GM18502 (cell line): ENCODE measurements at regions not wholly inside any gene's neighbourhood (a gene's known extent, or its start where the extent isn't known, plus 50 kb on each side); places are given as distances from the start of the nearest gene placed in this dataset.

Experiments used
- ATAC-seq: cut with Tn5 transposase; IDR thresholded peaks from one replicate; pipeline ENCODE4 v1.9.1; 2021; ENCODE audit warnings: mild to moderate bottlenecking; ENCODE audit not compliant: unreplicated experiment, poor library complexity

- no peak for ATAC-seq
These were observed 647.0 kb upstream of the PCDH10 start for GRCh38 chr4:132502096-132502552.

- ATAC-seq = no peak
These were observed 644.7 kb upstream of the PCDH10 start for GRCh38 chr4:132504438-132504837.

GRCh38 chr4:132506568-132506967 lies 642.5 kb upstream of the PCDH10 start:
- ATAC-seq = no peak

GRCh38 chr4:132513491-132513890 lies 635.6 kb upstream of the PCDH10 start:
- no peak for ATAC-seq

- no peak for ATAC-seq
These were observed 622.4 kb upstream of the PCDH10 start for GRCh38 chr4:132526652-132527051.

- no peak for ATAC-seq
These were observed 621.3 kb upstream of the PCDH10 start for GRCh38 chr4:132527817-132528216.

GRCh38 chr4:132530861-132531260 lies 618.2 kb upstream of the PCDH10 start:
- ATAC-seq = no peak

- no peak for ATAC-seq
These were observed 608.8 kb upstream of the PCDH10 start for GRCh38 chr4:132540268-132540667.

- no peak for ATAC-seq
These were observed 608.3 kb upstream of the PCDH10 start for GRCh38 chr4:132540797-132541196.

- ATAC-seq = no peak
These were observed 606.9 kb upstream of the PCDH10 start for GRCh38 chr4:132542228-132542627.

- no peak for ATAC-seq
These were observed 600.6 kb upstream of the PCDH10 start for GRCh38 chr4:132548463-132548862.

- ATAC-seq = no peak
These were observed 592.8 kb upstream of the PCDH10 start for GRCh38 chr4:132556316-132556715.

GRCh38 chr4:132557660-132558059 lies 591.4 kb upstream of the PCDH10 start:
- ATAC-seq = no peak

- no peak for ATAC-seq
These were observed 584.2 kb upstream of the PCDH10 start for GRCh38 chr4:132564920-132565319.

- no peak for ATAC-seq
These were observed 583.6 kb upstream of the PCDH10 start for GRCh38 chr4:132565542-132565941.

- no peak for ATAC-seq
These were observed 576.9 kb upstream of the PCDH10 start for GRCh38 chr4:132572210-132572609.

GRCh38 chr4:132587626-132588025 lies 561.5 kb upstream of the PCDH10 start:
- ATAC-seq = no peak

- no peak for ATAC-seq
These were observed 556.8 kb upstream of the PCDH10 start for GRCh38 chr4:132592340-132592739.

- ATAC-seq = no peak
These were observed 556.2 kb upstream of the PCDH10 start for GRCh38 chr4:132592850-132593249.

- no peak for ATAC-seq
These were observed 555.2 kb upstream of the PCDH10 start for GRCh38 chr4:132593717-132594400.

GRCh38 chr4:132596186-132596585 lies 552.9 kb upstream of the PCDH10 start:
- no peak for ATAC-seq

- ATAC-seq = no peak
These were observed 543.5 kb upstream of the PCDH10 start for GRCh38 chr4:132605551-132605950.
